Gastroesophageal sphincter (tissue), 3 donors: ENCODE measurements at regions not wholly inside any gene's neighbourhood (a gene's known extent, or its start where the extent isn't known, plus 50 kb on each side); places are given as distances from the start of the nearest gene placed in this dataset.

Source experiments
- POLR2A ChIP-seq, 2 donors: fragments of 450-650 bp; IDR thresholded peaks; one replicate each; pipeline ENCODE4 v1.6.1; 2017; ENCODE audit warnings: antibody characterized with exemption in 2 of 2, mild to moderate bottlenecking in 2 of 2, moderate library complexity in 1 of 2
- TF ChIP-seq, protein P1 (sequence below), 4 experiments: fragments of 200-600 bp in 2 of 4; fragments of 450-650 bp in 2 of 4; sonication (generic) in 1 of 4; IDR thresholded peaks; one replicate each; pipeline ENCODE4 v1.5.1; 2017 to 2019; ENCODE audit warnings: antibody characterized with exemption in 4 of 4, mild to moderate bottlenecking in 2 of 4, moderate library complexity in 2 of 4

DNA sequence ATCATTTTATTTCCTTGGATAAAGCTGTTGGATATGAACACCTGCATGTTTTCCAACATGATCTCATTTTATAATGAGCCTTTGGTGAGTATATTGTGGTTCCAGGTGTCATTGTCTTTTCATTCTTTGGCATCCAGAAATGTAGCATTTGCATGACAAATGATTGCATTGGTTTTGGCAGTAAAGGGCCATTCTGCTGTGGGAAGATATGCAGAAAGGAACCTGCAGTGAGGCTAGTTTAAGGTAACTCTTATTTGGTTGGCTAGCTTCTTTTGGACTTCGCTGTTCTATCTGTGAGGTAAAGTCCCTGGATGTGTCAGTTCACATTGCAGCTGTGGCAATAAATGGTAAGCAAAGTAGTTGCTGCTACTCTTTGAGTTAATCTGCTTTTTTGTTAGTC is 343.0 kb downstream of the AMY1C start:
- TF ChIP-seq, protein P1, sequence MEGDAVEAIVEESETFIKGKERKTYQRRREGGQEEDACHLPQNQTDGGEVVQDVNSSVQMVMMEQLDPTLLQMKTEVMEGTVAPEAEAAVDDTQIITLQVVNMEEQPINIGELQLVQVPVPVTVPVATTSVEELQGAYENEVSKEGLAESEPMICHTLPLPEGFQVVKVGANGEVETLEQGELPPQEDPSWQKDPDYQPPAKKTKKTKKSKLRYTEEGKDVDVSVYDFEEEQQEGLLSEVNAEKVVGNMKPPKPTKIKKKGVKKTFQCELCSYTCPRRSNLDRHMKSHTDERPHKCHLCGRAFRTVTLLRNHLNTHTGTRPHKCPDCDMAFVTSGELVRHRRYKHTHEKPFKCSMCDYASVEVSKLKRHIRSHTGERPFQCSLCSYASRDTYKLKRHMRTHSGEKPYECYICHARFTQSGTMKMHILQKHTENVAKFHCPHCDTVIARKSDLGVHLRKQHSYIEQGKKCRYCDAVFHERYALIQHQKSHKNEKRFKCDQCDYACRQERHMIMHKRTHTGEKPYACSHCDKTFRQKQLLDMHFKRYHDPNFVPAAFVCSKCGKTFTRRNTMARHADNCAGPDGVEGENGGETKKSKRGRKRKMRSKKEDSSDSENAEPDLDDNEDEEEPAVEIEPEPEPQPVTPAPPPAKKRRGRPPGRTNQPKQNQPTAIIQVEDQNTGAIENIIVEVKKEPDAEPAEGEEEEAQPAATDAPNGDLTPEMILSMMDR (IDR thresholded peaks at IDR 0.05): no peak
- no peak for TF ChIP-seq POLR2A (IDR thresholded peaks at IDR 0.05)
